HG02840 (cell line): ENCODE measurements at regions not wholly inside any gene's neighbourhood (a gene's known extent, or its start where the extent isn't known, plus 50 kb on each side); places are given as distances from the start of the nearest gene placed in this dataset.

Experiments used
- ATAC-seq: cut with Tn5 transposase; IDR thresholded peaks from one replicate; pipeline ENCODE4 v1.9.1; 2021; ENCODE audit warnings: mild to moderate bottlenecking, moderate library complexity, moderate number of reproducible peaks; ENCODE audit not compliant: unreplicated experiment, low FRiP score

DNA sequence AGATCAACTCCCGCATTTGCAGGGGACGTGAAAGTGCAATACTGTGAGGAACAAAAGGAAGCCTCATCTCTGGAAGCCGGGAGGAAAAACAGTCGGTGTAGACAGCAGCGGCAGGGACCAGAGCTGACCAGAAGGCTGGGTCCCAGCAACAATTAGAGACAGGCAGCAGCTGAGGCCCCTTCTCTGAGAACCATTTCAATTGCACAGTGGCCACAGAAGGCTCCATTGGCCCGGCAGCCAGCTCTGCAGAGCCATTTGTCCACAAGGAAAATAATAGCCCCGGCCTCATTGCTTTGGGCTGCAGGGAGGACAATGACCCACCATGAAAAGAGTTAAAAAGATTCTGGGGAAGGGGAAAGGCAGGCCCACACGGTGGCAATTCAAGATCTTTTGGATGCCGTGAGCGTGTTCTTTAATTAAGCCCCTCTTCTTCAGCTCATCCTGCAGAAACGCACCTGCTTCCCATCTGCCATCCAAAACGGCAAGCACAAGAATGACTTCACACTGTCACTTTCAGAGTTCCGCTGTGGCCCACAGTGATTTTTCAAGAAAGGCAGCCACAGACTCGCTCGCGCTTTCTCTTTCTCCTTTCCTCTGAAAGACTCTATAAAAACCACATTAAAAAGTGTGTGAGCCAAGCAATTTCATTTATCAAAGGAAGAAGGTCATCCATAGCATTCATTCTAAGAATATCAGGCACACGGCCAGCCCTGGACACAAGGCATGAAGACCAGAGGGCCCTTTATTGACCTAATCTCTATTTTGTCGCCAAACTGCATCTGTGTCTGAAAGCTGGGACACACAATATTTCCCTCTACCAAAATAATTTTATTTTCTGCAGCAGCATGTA is 293.6 kb downstream of the SOX11 start:
- ATAC-seq: no peak

DNA sequence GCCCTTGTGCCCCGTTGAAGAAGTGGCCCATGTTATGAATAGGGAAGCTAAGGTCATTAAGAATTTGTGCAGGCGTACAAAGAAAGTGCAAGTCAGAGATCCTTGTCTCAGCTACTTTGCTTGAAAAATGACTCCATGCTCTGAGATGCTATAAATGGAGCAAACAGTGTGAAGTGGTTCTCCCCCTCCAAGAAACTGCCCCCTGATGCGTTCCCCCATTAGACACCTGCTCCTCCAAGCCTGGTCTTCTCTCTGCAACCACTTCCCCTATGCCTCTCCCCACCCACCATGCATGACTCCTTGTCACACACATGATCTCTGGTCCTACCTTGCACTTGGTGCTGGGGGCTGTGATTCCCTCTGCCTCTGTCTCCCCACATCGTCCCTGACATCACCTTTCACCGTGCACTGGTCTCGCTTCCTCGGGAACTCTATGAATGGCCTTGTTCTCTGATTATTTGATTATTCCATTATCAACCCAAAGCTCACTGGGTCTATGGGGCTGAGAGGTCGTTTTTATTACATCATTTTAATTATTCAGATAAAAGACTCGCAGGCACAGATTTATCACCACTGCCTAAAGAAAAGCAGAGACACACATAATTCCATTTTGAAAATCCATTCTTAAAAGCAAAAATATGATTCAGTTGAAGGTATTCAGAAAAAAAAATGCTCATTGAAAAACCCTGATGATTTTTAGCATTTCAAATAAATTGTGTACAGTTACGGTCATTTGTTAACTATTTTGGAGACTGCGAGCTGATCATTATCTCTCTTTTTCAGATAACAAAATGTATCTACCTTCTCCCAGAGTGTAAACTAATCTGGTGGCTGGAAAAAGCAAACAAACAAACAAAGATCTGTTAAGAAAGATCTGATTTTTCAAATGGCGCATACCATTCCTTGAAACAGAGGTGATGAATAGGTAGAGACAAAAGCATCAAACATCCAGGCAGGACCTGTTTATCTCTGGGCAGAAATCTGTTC is 294.9 kb downstream of the SOX11 start:
- no peak for ATAC-seq

DNA sequence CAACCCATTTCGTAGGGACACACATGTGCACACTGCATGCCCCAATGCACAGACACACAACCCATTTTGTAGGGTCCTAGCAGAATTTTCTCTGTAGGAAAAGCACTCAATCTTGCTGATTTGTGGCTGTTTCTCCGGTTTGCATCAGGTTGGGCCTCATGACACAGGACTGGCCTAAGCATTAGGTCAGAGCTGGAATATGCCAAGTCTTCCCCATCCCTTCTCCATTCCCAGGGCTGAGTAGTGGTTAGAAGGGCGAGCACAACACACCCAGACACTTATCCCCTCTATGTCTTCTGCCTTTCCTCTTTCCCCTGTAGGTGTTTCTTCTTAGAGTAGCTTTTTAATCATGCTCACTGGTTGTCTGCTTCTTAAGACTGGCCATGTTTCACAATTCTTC is 295.9 kb downstream of the SOX11 start:
- no peak for ATAC-seq

GRCh38 chr2:5990086-5990485 is 297.9 kb downstream of the SOX11 start:
- no peak for ATAC-seq

DNA sequence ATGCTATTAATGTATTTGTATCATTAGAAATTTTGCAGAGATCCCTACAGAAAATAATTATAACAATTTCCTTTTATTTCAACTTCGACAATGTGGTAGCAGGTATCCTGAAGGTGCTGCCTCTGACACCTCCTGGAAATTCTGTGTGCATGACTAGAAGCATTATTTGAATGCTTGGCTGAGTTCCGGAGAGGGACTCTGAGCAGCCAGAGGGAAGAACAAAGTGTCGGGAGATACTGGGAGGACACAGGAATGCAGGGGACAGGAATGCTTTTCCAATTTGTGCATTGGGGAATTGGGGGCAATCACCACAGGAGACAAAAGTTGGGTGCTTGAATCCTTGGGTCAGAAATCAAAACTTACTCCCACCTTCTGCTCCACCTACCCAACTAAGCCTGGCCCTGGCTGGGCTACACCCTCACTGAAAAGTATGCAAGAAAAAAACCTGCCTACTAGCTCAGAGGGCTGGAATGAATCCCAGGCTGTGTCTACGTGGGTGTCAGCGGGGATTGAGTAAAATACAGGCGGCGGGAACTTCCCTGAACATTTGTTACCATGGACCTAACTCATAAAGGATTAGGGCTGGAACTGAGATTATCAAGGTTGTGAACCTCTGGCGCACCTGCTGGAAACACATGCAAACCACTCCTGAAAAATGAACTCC is 299.3 kb downstream of the SOX11 start:
- no peak for ATAC-seq

- ATAC-seq: no peak
Observed at GRCh38 chr2:5995832-5996231, 303.6 kb downstream of the SOX11 start.

- no peak for ATAC-seq
Observed at GRCh38 chr2:6008186-6008585, 316.0 kb downstream of the SOX11 start.

DNA sequence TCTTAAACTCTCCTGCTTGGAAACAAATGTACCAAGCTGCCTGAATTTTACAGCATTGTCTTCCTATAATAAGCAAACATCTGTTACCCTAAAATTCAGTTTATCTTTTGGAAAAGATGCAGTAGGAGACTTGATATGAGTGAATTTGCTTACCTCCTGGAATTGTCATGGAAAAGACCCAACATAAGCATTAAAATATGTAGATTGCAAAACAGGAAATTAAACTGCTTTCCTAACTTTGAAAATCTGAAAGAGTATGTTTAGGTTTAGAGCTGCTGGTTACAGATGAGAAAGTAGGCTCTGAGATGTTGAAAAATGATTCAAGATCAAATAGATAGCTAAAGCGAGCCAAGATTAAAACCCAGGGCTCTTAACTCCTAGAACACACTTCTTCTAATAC is 316.5 kb downstream of the SOX11 start:
- ATAC-seq: no peak

DNA sequence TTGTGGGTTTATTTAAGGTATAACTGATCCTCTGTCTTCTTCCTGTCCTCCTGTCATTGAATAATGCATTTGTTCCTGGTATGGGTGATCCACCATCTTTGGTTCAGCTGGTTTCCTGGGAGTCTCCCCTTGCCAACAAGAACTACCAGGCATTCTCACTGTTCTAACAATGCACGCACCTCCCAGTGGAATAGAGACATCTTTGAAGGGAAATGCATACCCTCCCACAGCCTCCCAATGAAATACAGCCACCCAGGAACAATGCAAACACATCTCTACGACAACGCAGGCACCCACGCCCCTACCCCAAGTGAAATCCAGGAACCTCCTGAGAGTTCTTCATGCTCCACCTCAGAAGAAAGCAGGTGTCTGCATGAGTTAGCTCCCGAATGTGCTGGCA is 318.0 kb downstream of the SOX11 start:
- ATAC-seq: no peak

GRCh38 chr2:6011921-6012320 is 319.7 kb downstream of the SOX11 start:
- no peak for ATAC-seq

- no peak for ATAC-seq
Observed at GRCh38 chr2:6017736-6018286, 325.6 kb downstream of the SOX11 start.

DNA sequence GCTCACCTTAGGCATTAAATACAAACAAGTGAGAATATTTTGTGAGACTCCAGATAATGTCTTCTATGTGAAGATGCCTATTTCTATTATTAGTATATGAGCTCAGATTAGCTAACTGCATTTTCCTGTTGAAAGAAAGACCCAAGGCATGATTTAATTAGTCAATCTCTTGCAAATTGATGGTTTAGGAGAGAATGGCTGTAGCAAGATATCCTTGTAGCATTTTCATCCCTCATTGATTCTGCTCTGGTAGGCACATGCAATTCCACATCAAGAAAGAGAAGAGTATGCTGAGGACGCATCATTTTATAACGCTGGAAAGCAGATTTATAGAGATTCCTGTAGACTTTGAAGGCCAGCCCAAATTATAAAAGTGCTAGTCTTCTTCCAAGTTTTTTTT is 332.0 kb downstream of the SOX11 start:
- ATAC-seq: no peak

GRCh38 chr2:6024784-6025183 is 332.6 kb downstream of the SOX11 start:
- no peak for ATAC-seq

DNA sequence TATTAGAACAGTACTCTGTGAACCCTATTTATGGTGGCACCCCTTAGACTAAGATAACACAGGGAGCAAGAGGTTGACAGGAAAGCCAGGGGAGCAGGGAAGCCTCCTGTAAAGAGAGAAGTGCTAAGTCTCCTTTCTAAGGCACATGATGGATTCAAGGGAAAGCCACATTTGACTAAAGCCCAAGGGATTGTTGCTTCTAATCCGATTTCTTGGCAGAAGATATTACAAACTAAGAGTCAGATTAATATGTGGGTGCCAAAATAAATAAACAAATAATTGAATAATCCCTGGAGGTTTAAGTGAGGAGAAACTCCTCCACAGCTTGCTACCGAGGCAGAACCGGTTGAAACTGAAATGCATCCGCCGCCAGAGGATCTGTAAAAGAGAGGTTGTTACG is 333.2 kb downstream of the SOX11 start:
- ATAC-seq: no peak

GRCh38 chr2:6027066-6027465 is 334.9 kb downstream of the SOX11 start:
- no peak for ATAC-seq

DNA sequence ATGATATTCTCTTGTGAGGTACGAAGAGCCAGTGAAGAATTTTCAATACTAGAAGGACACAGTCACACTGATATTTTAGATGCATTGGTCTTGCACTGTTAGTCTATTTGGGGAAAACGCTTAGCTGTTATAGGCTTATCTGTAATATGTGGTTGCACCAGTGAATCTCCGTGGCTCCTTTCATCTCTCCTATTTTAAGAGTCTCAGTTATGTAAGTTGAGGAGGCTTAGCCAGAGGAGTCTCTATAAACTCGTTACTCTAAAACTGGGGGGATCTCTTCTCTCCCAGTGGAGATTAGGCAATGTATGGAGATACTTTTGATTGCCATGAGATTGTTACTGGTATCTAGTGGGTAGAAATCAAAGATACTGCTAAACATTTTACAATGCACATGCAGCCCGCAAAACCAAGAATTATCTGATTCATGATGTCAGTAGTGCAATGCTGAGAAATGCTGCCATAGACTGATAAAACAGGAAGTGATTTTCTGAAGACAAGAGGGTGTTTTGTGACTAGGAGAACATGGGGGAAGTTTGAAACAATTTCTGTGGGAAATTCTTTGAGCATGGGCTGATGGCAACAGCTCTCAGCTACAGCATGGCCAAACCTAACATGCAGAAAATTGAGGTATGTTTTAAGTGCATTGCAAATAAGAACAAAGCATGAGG is 339.1 kb downstream of the SOX11 start:
- ATAC-seq: no peak

DNA sequence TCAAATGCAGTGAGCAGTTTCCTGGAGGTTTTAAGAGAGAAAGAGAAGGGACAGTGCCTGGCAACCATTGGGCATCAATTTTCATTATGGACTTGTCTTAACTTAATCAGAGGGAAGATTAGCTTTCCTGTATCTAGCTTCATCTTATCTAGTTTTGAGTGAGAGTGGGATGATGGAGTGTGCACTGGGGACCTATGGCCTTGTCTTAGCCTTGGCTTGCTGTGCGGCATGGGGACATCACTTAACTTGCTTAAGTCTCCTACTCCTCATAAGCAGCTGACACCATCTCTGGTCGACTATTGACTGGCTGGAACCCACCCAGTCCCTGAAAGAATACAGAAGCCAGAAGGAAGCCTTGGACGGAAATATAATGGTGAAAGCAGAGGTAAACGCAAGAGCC is 344.0 kb downstream of the SOX11 start:
- ATAC-seq: no peak

GRCh38 chr2:6043238-6043637 is 351.1 kb downstream of the SOX11 start:
- ATAC-seq: no peak

DNA sequence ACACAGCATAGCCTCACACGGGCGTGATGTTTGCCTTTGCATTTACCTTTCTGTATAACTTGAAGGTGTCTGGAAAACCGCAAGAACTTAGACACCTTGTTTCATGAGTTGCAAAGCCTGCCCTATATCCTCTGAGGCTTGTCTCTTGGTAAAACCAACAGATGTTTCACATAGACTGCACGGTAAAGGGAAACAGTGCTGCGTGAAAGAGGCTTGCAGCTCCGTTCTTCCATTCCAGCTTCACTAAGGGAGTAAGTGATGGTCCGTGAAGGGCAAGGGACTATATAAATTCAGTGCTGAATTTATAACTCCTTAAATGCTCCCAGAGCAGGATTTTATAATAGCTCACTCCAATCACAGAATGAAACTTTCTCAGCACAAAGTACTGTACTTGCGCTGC is 360.5 kb downstream of the SOX11 start:
- no peak for ATAC-seq

DNA sequence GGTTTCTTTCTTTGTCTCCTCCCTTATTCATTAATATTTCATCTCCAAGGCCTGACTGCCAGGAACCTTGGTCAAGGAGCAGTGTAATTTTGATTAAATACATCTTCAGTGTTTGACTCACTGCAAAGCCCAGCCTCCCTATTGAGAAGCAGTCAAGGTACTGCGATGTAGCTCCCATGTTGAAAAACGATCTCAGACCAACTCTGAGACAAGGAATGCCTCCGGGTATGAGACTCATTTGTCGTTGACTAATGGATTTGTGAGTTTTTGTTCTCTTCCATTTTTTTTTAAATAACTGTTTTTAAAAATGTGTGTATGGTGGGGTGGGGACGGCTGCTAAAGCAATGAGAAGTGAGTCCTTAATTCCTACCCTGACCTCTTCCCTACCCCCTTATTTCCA is 361.6 kb downstream of the SOX11 start:
- no peak for ATAC-seq
